GM23338 (cell line): ENCODE measurements at regions not wholly inside any gene's neighbourhood (a gene's known extent, or its start where the extent isn't known, plus 50 kb on each side); places are given as distances from the start of the nearest gene placed in this dataset.
"Not testable (repeated sequence)": the region's sequence is repeated elsewhere in the genome, so short reads cannot be mapped to it uniquely, and the experiment has no call there.

ENCODE experiments used
- ATAC-seq: fragments of 200-7000 bp; cut with Tn5 transposase; 3 replicates; pipeline ENCODE4 v1.9.1; 2020
- DNase-seq: peaks from one replicate; pipeline ENCODE4 v3.0.0-alpha.2; 2015; ENCODE audit warnings: low spot score
- H2AFZ ChIP-seq: fragments of 200-600 bp; sonication (generic); 2 replicates; pipeline ENCODE4 v1.8.0; 2016; ENCODE audit warnings: antibody characterized with exemption, mild to moderate bottlenecking, moderate library complexity
- H3F3A ChIP-seq: fragments of 200-600 bp; sonication (generic); replicated peaks from 2 replicates; pipeline ENCODE4 v1.8.0; 2017; ENCODE audit warnings: antibody characterized with exemption, mixed run types, low read depth
- H3K27ac ChIP-seq: fragments of 200-600 bp; sonication (generic); 2 replicates; pipeline ENCODE4 v1.6.1; 2016; ENCODE audit warnings: low read depth
- H3K27me3 ChIP-seq: fragments of 200-600 bp; sonication (generic); 2 replicates; pipeline ENCODE4 v1.8.0; 2016; ENCODE audit warnings: mild to moderate bottlenecking, mixed run types, moderate library complexity; ENCODE audit not compliant: insufficient read depth
- H3K36me3 ChIP-seq: fragments of 200-600 bp; sonication (generic); 2 replicates; pipeline ENCODE4 v1.8.0; 2016; ENCODE audit warnings: mild to moderate bottlenecking; ENCODE audit not compliant: insufficient read depth
- H3K4me1 ChIP-seq: fragments of 200-600 bp; sonication (generic); 2 replicates; pipeline ENCODE4 v1.8.0; 2016; ENCODE audit warnings: mild to moderate bottlenecking, moderate library complexity; ENCODE audit not compliant: insufficient read depth
- H3K4me2 ChIP-seq: fragments of 200-600 bp; sonication (generic); 2 replicates; pipeline ENCODE4 v1.7.1; 2017; ENCODE audit warnings: mixed run types
- H3K4me3 ChIP-seq: fragments of 200-600 bp; sonication (generic); 2 replicates; pipeline ENCODE4 v1.6.1; 2016; ENCODE audit warnings: mixed run types
- H3K79me2 ChIP-seq: fragments of 200-600 bp; sonication (generic); replicated peaks from 2 replicates; pipeline ENCODE4 v1.8.0; 2017; ENCODE audit warnings: mild to moderate bottlenecking; ENCODE audit not compliant: insufficient read depth
- H3K9me2 ChIP-seq: fragments of 200-600 bp; sonication (generic); 2 replicates; pipeline ENCODE4 v1.8.0; 2017; ENCODE audit not compliant: insufficient read depth
- H4K20me1 ChIP-seq: fragments of 200-600 bp; sonication (generic); replicated peaks from 2 replicates; pipeline ENCODE4 v1.8.0; 2017; ENCODE audit warnings: mild to moderate bottlenecking; ENCODE audit not compliant: insufficient read depth
- H3K27ac Mint-ChIP-seq: 2 replicates; pipeline ENCODE4 v1.8.0; 2020; ENCODE audit warnings: inconsistent platforms, mild to moderate bottlenecking, moderate library complexity, mixed read lengths
- H3K27me3 Mint-ChIP-seq: 3 replicates; pipeline ENCODE4 v1.8.0; 2022; ENCODE audit warnings: low read depth, mild to moderate bottlenecking, moderate library complexity, mixed read lengths, inconsistent platforms; ENCODE audit not compliant: insufficient read depth, poor library complexity
- H3K36me3 Mint-ChIP-seq: 3 replicates; pipeline ENCODE4 v1.8.0; 2021; ENCODE audit warnings: low read depth, mild to moderate bottlenecking, inconsistent platforms, moderate library complexity, mixed read lengths
- H3K4me1 Mint-ChIP-seq: 3 replicates; pipeline ENCODE4 v1.8.0; 2020; ENCODE audit warnings: mild to moderate bottlenecking, inconsistent platforms, mixed read lengths
- H3K4me3 Mint-ChIP-seq: 3 replicates; pipeline ENCODE4 v1.8.0; 2021; ENCODE audit warnings: moderate library complexity, mild to moderate bottlenecking, inconsistent platforms, mixed read lengths
- H3K9me3 Mint-ChIP-seq: 3 replicates; pipeline ENCODE4 v1.8.0; 2020; ENCODE audit warnings: moderate library complexity, mild to moderate bottlenecking, inconsistent platforms, mixed read lengths
- EZH2 ChIP-seq: fragments of 200-600 bp; sonication (generic); IDR thresholded peaks from one replicate; pipeline ENCODE4 v1.8.0; 2017; ENCODE audit warnings: antibody characterized with exemption, mild to moderate bottlenecking, low read depth; ENCODE audit not compliant: unreplicated experiment
- EZH2phosphoT487 ChIP-seq: fragments of 200-600 bp; sonication (generic); IDR thresholded peaks from one replicate; pipeline ENCODE4 v1.8.1; 2018; ENCODE audit warnings: antibody characterized with exemption; ENCODE audit not compliant: unreplicated experiment
- POLR2AphosphoS5 ChIP-seq: IDR thresholded peaks from 2 replicates; pipeline ENCODE4 v1.6.1; 2016; ENCODE audit warnings: antibody characterized with exemption, low read depth
- STAT1 ChIP-seq: IDR thresholded peaks from one replicate; pipeline ENCODE4 v1.6.1; 2016; ENCODE audit warnings: antibody characterized with exemption; ENCODE audit not compliant: unreplicated experiment
- ZNF114 ChIP-seq: fragments of 250-450 bp; sonication (Bioruptor Pico); IDR thresholded peaks from 2 replicates; pipeline ENCODE4 v1.5.0; 2020; ENCODE audit warnings: mild to moderate bottlenecking, moderate library complexity
- ZNF331 ChIP-seq: fragments of 250-450 bp; sonication (Bioruptor Pico); IDR thresholded peaks from 2 replicates; pipeline ENCODE4 v1.5.0; 2020; ENCODE audit warnings: low read depth, mild to moderate bottlenecking, moderate library complexity
- ZNF462 ChIP-seq: fragments of 250-450 bp; sonication (Bioruptor Pico); IDR thresholded peaks from 2 replicates; pipeline ENCODE4 v1.5.0; 2020; ENCODE audit warnings: mild to moderate bottlenecking, moderate library complexity

DNA sequence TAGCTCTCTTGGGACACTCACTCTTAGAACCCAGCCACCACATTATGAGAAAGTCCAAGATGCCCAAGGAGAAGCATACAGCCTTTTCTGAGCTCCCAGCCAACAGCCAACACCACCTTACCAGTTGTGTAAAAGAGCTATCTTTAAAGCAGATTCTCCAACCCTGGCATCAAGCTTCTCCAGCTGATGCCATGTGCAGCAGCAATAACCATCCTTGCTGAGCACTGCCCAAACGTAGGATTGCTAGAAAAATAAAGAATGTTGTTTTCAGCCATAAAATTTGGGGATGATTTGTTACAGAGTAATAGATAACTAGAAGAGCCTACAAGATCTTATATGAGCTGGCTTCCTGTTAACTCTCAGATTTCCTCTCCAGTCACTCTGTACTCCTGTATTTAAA, 443.7 kb upstream of the DYNLRB2 start:
- peak; percentile 87 for TF ChIP-seq ZNF331 (CRISPR knock-in tag)
- no peak for TF ChIP-seq POLR2AphosphoS5
- TF ChIP-seq EZH2phosphoT487 = no peak
- no peak for TF ChIP-seq ZNF114
- TF ChIP-seq EZH2 = no peak
- no peaks in the 10 kb centered on the region for H3K4me1 ChIP-seq
- DNase-seq (no peak), ATAC-seq (no peak)
- no peak overlapping the region for H3K27ac Mint-ChIP-seq
- no peak overlapping the region for H3K4me2 ChIP-seq
- H3K9me2 ChIP-seq = 0 out of 2 replicates have a peak, but pooled peaks cover 7% of the 10 kb centered on the region
- H3K9me3 Mint-ChIP-seq = peaks cover 16% of the 10 kb centered on the region; the same call in 2 of the 3 replicates
- H3K36me3 Mint-ChIP-seq = no peaks in the 10 kb centered on the region
- no peak overlapping the region for H3K4me3 Mint-ChIP-seq
- H4K20me1 ChIP-seq = no peaks in the 10 kb centered on the region
- H3K27ac ChIP-seq = no peak overlapping the region
- no peaks in the 10 kb centered on the region for H3K79me2 ChIP-seq
- H3F3A ChIP-seq = no peaks in the 10 kb centered on the region
- H2AFZ ChIP-seq = no peak overlapping the region
- no peaks in the 10 kb centered on the region for H3K36me3 ChIP-seq
- H3K27me3 Mint-ChIP-seq = no peaks in the 10 kb centered on the region
- no peak overlapping the region for H3K4me3 ChIP-seq
- H3K4me1 Mint-ChIP-seq = peaks cover 5% of the 10 kb centered on the region
- no peaks in the 10 kb centered on the region for H3K27me3 ChIP-seq

DNA sequence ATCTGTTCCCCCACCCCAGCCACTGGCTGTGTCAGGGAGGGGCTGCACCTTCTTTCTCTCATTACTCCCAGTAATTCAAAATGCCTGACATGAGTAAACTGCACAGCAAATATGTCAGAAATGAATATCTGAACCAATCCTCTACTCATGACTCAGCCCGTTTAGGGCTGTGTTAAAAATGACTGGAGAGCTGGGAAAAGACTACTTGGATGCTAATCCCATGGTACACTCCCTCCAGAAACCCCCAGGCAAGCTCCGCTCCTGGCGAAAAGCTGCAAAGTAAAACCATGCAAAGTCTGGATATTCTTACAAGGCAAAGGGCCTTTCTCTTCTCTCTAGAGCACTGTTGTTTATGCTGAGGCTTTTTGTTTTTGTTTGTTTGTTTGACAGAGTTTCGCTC, 448.1 kb upstream of the DYNLRB2 start:
- H3K36me3 Mint-ChIP-seq = no peaks in the 10 kb centered on the region
- Histone ChIP-seq H2AFZ (peak overlapping the region; percentile 80), H3K4me2 (no peak overlapping the region), H3K79me2 (no peaks in the 10 kb centered on the region), H4K20me1 (no peaks in the 10 kb centered on the region), H3F3A (no peaks in the 10 kb centered on the region), H3K9me2 (0 out of 2 replicates have a peak, but pooled peaks cover 7% of the 10 kb centered on the region), H3K27ac (no peak overlapping the region), H3K27me3 (no peaks in the 10 kb centered on the region), H3K36me3 (no peaks in the 10 kb centered on the region), H3K4me3 (no peak overlapping the region), H3K4me1 (no peaks in the 10 kb centered on the region)
- no peak for TF ChIP-seq ZNF331 (CRISPR knock-in tag)
- TF ChIP-seq EZH2 = no peak
- no peak for TF ChIP-seq STAT1
- no peak for TF ChIP-seq ZNF462 (CRISPR knock-in tag)
- TF ChIP-seq EZH2phosphoT487 = no peak
- H3K27me3 Mint-ChIP-seq = no peaks in the 10 kb centered on the region
- ATAC-seq (no peak), DNase-seq (no peak)
- peaks cover 11% of the 10 kb centered on the region; the same call in 1 of the 3 replicates for H3K9me3 Mint-ChIP-seq
- no peak overlapping the region for H3K27ac Mint-ChIP-seq
- H3K4me1 Mint-ChIP-seq = peaks cover 14% of the 10 kb centered on the region
- no peak overlapping the region for H3K4me3 Mint-ChIP-seq

DNA sequence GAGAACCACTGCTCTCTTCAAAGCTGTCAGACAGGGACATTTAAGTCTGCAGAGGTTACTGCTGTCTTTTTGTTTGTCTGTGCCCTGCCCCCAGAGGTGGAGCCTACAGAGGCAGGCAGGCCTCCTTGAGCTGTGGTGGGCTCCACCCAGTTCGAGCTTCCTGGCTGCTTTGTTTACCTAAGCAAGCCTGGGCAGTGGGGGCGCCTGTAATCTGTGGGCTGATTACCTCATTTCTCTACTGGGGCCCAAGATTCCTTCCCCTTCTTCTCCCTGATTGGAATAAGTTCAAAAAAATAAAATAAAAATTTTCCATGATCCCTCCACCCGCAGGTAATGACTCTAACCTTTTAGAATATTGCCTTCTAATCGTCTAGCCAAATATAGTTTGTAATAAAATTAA, 449.3 kb upstream of the DYNLRB2 start:
- H3K9me2 ChIP-seq = not testable (repeated sequence)

More for the DNA sequence above, 449.3 kb upstream of the DYNLRB2 start:
- DNase-seq = peak; percentile 38
- peaks cover 14% of the 10 kb centered on the region for H3K4me1 Mint-ChIP-seq
- ATAC-seq = peak; percentile 63
- H3K36me3 Mint-ChIP-seq, H3K4me1 ChIP-seq, H3K4me3 ChIP-seq, H3K79me2 ChIP-seq, H3K27me3 Mint-ChIP-seq, H3K27ac ChIP-seq, H3F3A ChIP-seq, H3K27me3 ChIP-seq, H3K27ac Mint-ChIP-seq, H3K4me2 ChIP-seq, H3K36me3 ChIP-seq, H3K4me3 Mint-ChIP-seq, H4K20me1 ChIP-seq, H2AFZ ChIP-seq, H3K9me3 Mint-ChIP-seq: not testable (repeated sequence)
